Keratinocyte (primary cell): ENCODE measurements at regions not wholly inside any gene's neighbourhood (a gene's known extent, or its start where the extent isn't known, plus 50 kb on each side); places are given as distances from the start of the nearest gene placed in this dataset.

Experiments used
- DNase-seq: peaks from one replicate; pipeline ENCODE4 v3.0.0-alpha.2; 2011; ENCODE audit warnings: low read depth, missing footprints, low spot score
- FAIRE-seq: peaks from 2 replicates; lab custom pipeline; 2011; peaks lifted over from hg19 to GRCh38; lab: Jason Lieb, UNC
- H2AFZ ChIP-seq: 2 replicates; pipeline ENCODE4 v1.6.0; 2012; ENCODE audit warnings: low read length, control low read depth, inconsistent platforms; ENCODE audit not compliant: control insufficient read depth
- H3K27ac ChIP-seq: 2 replicates; pipeline ENCODE4 v1.5.1; 2011; ENCODE audit warnings: low read length; ENCODE audit not compliant: control insufficient read depth, insufficient read depth
- H3K27me3 ChIP-seq: 3 replicates; pipeline ENCODE4 v1.6.0; 2011; ENCODE audit warnings: low read length; ENCODE audit not compliant: control insufficient read depth, insufficient read depth; ENCODE audit errors: extremely low read depth
- H3K36me3 ChIP-seq, 2 experiments: 2 replicates in 1 of 2; 3 replicates in 1 of 2; pipeline ENCODE4 v1.5.1; 2011; ENCODE audit warnings: low read length in 2 of 2, mild to moderate bottlenecking in 1 of 2; ENCODE audit not compliant: control insufficient read depth in 2 of 2, insufficient read depth in 2 of 2; ENCODE audit errors: extremely low read depth in 1 of 2
- H3K4me1 ChIP-seq: 3 replicates; pipeline ENCODE4 v1.5.1; 2011; ENCODE audit warnings: low read length; ENCODE audit not compliant: control insufficient read depth, insufficient read depth; ENCODE audit errors: extremely low read depth
- H3K4me2 ChIP-seq: 3 replicates; pipeline ENCODE4 v1.6.0; 2011; ENCODE audit warnings: low read depth, low read length; ENCODE audit not compliant: control insufficient read depth, insufficient read depth; ENCODE audit errors: extremely low read depth
- H3K4me3 ChIP-seq, 3 experiments: fragments of 200-600 bp in 1 of 3; sonication (generic) in 1 of 3; 2 replicates in 2 of 3; 3 replicates in 1 of 3; pipeline ENCODE4 v1.5.1; 2011 to 2016; ENCODE audit warnings: low read length in 3 of 3, mild to moderate bottlenecking in 3 of 3, control low read depth in 2 of 3, inconsistent platforms in 1 of 3, low read depth in 1 of 3, mixed read lengths in 1 of 3, mixed run types in 1 of 3, moderate library complexity in 1 of 3; ENCODE audit not compliant: control insufficient read depth in 2 of 3, insufficient read depth in 2 of 3; ENCODE audit errors: extremely low read depth in 1 of 3
- H3K79me2 ChIP-seq: 2 replicates; pipeline ENCODE4 v1.6.0; 2012; ENCODE audit warnings: low read length; ENCODE audit not compliant: control insufficient read depth, insufficient read depth
- H3K9ac ChIP-seq: 3 replicates; pipeline ENCODE4 v1.6.0; 2011; ENCODE audit warnings: low read length; ENCODE audit not compliant: control insufficient read depth, insufficient read depth; ENCODE audit errors: extremely low read depth
- H3K9me1 ChIP-seq: 3 replicates; pipeline ENCODE4 v1.6.0; 2011; ENCODE audit warnings: low read length; ENCODE audit not compliant: control insufficient read depth, insufficient read depth; ENCODE audit errors: extremely low read depth
- H3K9me3 ChIP-seq: 2 replicates; pipeline ENCODE4 v1.5.1; 2012; ENCODE audit warnings: low read depth, low read length; ENCODE audit not compliant: control insufficient read depth
- H4K20me1 ChIP-seq: 3 replicates; pipeline ENCODE4 v1.6.0; 2011; ENCODE audit warnings: low read length; ENCODE audit not compliant: control insufficient read depth, insufficient read depth; ENCODE audit errors: extremely low read depth
- CTCF ChIP-seq, 3 experiments: IDR thresholded peaks in 1 of 3; conservative IDR thresholded peaks in 1 of 3; optimal IDR thresholded peaks in 1 of 3; 2 replicates in 2 of 3; 3 replicates in 1 of 3; pipeline versions ENCODE3 to v1.5.1; 2011; ENCODE audit warnings: low read length in 3 of 3, mild to moderate bottlenecking in 3 of 3, moderate library complexity in 2 of 3, control low read depth in 1 of 3, inconsistent platforms in 1 of 3; ENCODE audit not compliant: insufficient read depth in 2 of 3; ENCODE audit errors: extremely low read depth in 1 of 3
- EZH2 ChIP-seq: IDR thresholded peaks from one replicate; pipeline ENCODE4 v1.6.1; 2012; ENCODE audit warnings: inconsistent platforms, mild to moderate bottlenecking, low read length, moderate library complexity
- dilution Hi-C: fragments of 300-500 bp; cut with MboI; formaldehyde crosslinking; loops from one replicate; pipeline ENCODE4 v1.7.0; 2020; ENCODE audit warnings: low sequenced_read_pairs; ENCODE audit not compliant: extremely low pct_ligation_motif_present

GRCh38 chr16:31767267-31767666 is 106.3 kb upstream of the ZNF267 start:
- Histone ChIP-seq H3K79me2 (no peaks in the 10 kb centered on the region), H3K27me3 (no peaks in the 10 kb centered on the region), H3K9me1 (no peaks in the 10 kb centered on the region), H3K9me3 (peaks cover 9% of the 10 kb centered on the region), H3K4me1 (no peaks in the 10 kb centered on the region), H3K27ac (no peak overlapping the region), H3K36me3 (no peaks in the 10 kb centered on the region), H3K4me3 (no peak overlapping the region), H2AFZ (no peak overlapping the region), H3K9ac (no peak overlapping the region), H4K20me1 (no peaks in the 10 kb centered on the region), H3K4me2 (no peak overlapping the region)
- FAIRE-seq (no peak), DNase-seq (no peak)
- dilution Hi-C loops, result no loop called here
- TF ChIP-seq EZH2, result no peak
- TF ChIP-seq CTCF (optimal IDR thresholded peaks at IDR 0.05 in 1 of 3, IDR thresholded peaks at IDR 0.05 in 1 of 3, conservative IDR thresholded peaks at IDR 0.05 in 1 of 3; ENCODE audit: extremely low read depth in 1 of 3, insufficient read depth in 2 of 3, low read length in 3 of 3), result no peak

- DNase-seq, result no peak
- dilution Hi-C loops, result no loop called here
- no peaks in the 10 kb centered on the region for H3K36me3 ChIP-seq
- no peak for FAIRE-seq
- H3K9ac ChIP-seq, result no peak overlapping the region
- no peak overlapping the region for H3K4me2 ChIP-seq
- H3K4me3 ChIP-seq, result no peak overlapping the region
- no peak for TF ChIP-seq CTCF (optimal IDR thresholded peaks at IDR 0.05 in 1 of 3, IDR thresholded peaks at IDR 0.05 in 1 of 3, conservative IDR thresholded peaks at IDR 0.05 in 1 of 3; ENCODE audit: extremely low read depth in 1 of 3, insufficient read depth in 2 of 3, low read length in 3 of 3)
- TF ChIP-seq EZH2, result no peak
- H3K4me1 ChIP-seq, result no peaks in the 10 kb centered on the region
- no peaks in the 10 kb centered on the region for H3K9me3 ChIP-seq
- H4K20me1 ChIP-seq, result no peaks in the 10 kb centered on the region
- no peak overlapping the region for H3K27ac ChIP-seq
- H2AFZ ChIP-seq, result no peak overlapping the region
- no peaks in the 10 kb centered on the region for H3K9me1 ChIP-seq
- H3K79me2 ChIP-seq, result no peaks in the 10 kb centered on the region
- no peaks in the 10 kb centered on the region for H3K27me3 ChIP-seq
Observed at GRCh38 chr16:31780342-31780741, 93.3 kb upstream of the ZNF267 start.
